ENCODE measurements at regions not wholly inside any gene's neighbourhood (a gene's known extent, or its start where the extent isn't known, plus 50 kb on each side); places are given as distances from the start of the nearest gene placed in this dataset.

DNA sequence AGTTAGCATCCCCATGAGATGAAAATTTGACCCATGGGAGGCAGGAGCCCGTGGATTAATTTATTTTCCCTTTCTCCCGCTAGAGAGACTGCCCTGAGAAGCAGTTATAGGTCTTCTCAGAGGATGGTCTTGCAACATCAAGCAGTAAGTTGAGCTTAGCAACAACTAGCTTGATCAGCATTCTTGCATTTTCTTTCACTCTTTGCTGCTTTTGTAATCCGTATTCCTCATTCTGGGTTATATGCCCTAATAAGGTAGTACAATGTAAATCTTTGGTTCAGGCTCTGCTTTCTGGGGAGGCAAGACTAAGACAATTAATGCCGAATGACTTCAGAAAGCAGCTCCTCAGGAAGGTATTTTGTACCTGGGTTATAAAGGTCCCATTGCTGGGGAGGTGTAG, 146.8 kb downstream of the FZD1 start:
- TF ChIP-seq, protein P1, sequence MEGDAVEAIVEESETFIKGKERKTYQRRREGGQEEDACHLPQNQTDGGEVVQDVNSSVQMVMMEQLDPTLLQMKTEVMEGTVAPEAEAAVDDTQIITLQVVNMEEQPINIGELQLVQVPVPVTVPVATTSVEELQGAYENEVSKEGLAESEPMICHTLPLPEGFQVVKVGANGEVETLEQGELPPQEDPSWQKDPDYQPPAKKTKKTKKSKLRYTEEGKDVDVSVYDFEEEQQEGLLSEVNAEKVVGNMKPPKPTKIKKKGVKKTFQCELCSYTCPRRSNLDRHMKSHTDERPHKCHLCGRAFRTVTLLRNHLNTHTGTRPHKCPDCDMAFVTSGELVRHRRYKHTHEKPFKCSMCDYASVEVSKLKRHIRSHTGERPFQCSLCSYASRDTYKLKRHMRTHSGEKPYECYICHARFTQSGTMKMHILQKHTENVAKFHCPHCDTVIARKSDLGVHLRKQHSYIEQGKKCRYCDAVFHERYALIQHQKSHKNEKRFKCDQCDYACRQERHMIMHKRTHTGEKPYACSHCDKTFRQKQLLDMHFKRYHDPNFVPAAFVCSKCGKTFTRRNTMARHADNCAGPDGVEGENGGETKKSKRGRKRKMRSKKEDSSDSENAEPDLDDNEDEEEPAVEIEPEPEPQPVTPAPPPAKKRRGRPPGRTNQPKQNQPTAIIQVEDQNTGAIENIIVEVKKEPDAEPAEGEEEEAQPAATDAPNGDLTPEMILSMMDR (IDR thresholded peaks at IDR 0.05), result no peak

GRCh38 chr7:91412298-91412697, 148.1 kb downstream of the FZD1 start:
- TF ChIP-seq, protein P1 (IDR thresholded peaks at IDR 0.05), result no peak

- TF ChIP-seq, protein P1 (IDR thresholded peaks at IDR 0.05), result no peak
Observed at GRCh38 chr7:91414734-91415133, 150.5 kb downstream of the FZD1 start.

- TF ChIP-seq, protein P1 (IDR thresholded peaks at IDR 0.05), result no peak
Observed at GRCh38 chr7:91416155-91416865, 152.1 kb downstream of the FZD1 start.

GRCh38 chr7:91420606-91421005, 156.4 kb downstream of the FZD1 start:
- TF ChIP-seq, protein P1 (IDR thresholded peaks at IDR 0.05), result no peak

GRCh38 chr7:91421018-91421417, 156.8 kb downstream of the FZD1 start:
- TF ChIP-seq, protein P1 (IDR thresholded peaks at IDR 0.05), result no peak

DNA sequence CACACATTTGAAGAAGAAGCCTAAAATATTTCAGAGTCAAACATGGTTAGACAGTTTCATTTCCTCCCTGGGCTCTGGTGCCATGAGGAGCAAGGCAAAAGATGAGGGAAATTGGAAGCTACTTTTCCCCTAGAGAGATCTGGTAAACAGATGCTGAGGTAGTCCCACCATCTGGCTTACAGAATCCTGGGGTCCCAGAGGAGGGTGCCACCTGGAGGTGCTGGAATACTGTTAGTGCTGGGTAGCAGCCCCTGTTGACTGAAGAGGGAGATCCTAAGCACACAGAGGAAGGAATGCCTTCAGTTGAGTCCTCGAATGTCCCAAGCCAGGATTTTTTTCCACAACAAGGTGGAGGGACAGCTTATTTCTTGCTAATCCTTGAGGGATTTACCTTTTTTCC, 160.1 kb downstream of the FZD1 start:
- TF ChIP-seq, protein P1 (IDR thresholded peaks at IDR 0.05), result no peak

DNA sequence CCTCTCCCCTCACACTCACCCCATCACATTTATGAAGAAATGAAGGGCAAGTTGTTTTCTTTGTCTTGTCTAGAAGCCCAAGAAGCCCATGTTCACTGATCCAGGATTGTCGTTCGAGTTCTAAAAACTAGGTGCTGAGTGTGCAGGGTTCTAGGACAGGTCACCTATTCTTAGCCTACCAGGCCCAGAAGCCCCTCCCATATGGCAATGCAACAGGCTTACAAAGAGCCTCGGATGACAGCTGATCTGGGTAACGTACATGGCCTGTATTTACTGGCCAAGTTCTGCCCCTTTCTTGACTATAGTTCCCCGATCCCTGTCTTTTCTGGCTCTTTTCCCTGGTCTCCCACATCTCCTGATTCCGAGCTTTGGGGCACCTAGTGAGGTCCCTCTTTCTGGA, 160.9 kb downstream of the FZD1 start:
- TF ChIP-seq, protein P1 (IDR thresholded peaks at IDR 0.05), result no peak
